DMS 273 (cell line): ENCODE measurements at regions not wholly inside any gene's neighbourhood (a gene's known extent, or its start where the extent isn't known, plus 50 kb on each side); places are given as distances from the start of the nearest gene placed in this dataset.
A peak's percentile ranks its signal among the peaks of the same experiment; 100 is the strongest.
"Not testable (repeated sequence)": the region's sequence is repeated elsewhere in the genome, so short reads cannot be mapped to it uniquely, and the experiment has no call there.

Source experiments
- DNase-seq: peaks from one replicate; lab custom pipeline; 2025; ENCODE audit not compliant: unreplicated experiment; lab: John Stamatoyannopoulos, UW

- DNase-seq: peak; percentile 56
Observed at GRCh38 chr1:101366513-101367215, 129.8 kb downstream of the S1PR1 start.

GRCh38 chr1:101367630-101368029, 130.8 kb downstream of the S1PR1 start:
- DNase-seq: peak; percentile 36

DNA sequence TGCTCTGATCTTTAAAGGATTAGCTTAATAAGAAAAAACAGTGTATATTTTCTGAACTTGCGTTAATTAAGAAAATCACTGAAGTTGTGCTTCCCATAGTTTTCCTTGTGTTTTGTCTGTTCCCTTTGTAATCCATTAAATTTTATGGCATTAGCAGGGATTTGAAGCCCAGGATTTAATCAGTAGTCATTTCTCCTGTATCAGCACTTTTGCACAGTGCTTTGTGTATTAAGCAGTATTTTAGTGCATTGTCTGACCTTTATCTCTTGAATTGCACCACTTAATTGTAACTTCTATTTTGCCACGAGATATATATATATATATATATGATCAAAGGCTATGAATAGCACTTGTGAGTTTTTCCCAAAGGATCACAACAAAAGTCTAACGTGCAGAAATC, 133.7 kb downstream of the S1PR1 start:
- DNase-seq: no peak

GRCh38 chr1:101371259-101371658, 134.4 kb downstream of the S1PR1 start:
- no peak for DNase-seq

DNA sequence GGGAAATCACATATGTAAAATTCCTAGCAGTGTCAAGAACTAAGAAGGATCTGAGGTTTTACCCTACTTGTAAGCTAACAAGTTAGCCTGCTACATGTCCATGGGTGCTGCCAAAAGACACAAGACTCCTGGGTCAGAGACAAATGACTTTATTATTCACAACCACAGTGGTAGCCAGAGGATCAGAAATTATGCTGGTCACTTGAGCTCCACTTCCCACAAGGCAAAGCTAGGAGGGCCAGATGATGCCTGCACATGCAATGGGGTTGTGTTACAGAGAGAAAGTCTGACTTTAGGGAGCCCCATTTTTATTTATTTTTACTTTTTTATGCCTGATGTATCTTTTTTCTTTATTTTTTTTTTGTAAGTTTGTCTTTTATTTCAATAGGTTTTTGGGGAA, 136.8 kb downstream of the S1PR1 start:
- DNase-seq: no peak

DNA sequence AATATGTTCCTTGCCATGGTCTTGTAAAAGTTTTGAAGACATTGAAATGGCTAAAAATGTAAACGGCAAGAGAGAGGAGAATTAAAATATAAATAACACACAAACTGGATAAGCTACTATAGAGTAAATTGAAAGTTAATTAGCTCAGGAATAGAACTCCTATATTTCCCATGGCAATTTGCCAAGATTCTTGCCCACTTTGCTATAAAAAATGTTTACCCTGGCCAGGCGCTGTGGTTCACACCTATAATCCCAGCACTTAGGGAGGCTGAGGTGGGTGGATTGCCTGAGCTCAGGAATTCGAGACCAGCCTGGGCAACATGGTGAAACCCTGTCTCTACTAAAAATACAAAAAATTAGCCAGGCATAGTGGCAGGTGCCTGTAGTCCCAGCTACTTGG, 138.6 kb downstream of the S1PR1 start:
- not testable (repeated sequence) for DNase-seq

- DNase-seq: no peak
Observed at GRCh38 chr1:101376121-101377083, 139.6 kb downstream of the S1PR1 start.

DNA sequence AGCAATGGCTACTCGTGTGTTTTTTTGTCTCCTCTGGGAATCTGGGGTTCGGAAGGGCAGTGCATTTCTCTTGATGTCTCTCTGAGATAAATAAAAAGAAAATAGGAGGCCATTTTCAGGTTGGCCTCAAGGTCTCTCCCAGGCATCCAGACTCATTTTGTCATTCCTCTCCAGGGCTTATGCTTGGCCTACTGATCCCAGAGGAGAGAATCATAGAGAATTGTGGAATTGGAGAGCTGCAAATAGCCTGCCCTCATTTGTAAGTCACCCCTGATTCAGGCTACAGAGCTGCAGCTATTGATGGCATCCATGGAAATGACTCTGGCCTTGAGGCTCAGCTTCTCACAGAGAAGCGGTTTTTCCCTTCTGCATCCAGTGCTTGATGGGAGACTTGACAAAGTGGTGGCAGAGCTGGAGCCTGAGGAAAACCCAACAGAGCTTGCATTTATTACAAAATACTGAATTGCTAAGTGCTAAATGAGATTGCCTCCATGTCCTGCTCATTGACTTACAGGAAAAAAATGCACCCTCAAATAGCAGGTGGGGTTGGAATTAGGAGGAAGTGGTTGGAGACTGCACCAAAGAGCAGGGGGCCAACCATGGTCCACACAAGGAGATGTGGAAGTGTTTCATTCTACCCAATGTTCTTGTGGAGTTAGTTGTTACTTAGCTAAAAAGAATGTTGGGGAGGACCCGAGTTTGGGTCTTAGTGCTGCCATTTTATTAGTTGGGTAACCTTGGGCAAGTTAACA, 140.4 kb downstream of the S1PR1 start:
- no peak for DNase-seq

GRCh38 chr1:101379037-101379436, 142.2 kb downstream of the S1PR1 start:
- no peak for DNase-seq

GRCh38 chr1:101379950-101380349, 143.1 kb downstream of the S1PR1 start:
- DNase-seq: no peak

DNA sequence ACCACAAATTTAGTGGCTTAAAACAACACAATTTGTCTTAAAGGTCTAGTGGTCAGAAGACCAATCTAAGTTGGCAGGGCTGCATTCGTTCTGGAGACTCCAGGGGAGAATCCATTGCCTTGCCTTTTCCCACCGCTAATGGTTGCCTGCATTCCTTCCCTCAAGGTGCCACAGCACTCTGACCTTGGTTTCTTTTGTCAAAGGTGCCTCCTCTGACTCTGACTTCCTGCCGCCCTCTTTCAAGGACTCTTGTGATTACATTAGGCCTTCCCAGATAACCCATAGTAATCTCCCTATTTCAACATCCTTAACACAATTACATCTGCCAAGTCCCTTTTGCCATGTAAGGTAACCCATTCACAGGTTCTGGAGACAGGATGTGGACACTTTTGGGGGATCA, 145.3 kb downstream of the S1PR1 start:
- DNase-seq: no peak

DNA sequence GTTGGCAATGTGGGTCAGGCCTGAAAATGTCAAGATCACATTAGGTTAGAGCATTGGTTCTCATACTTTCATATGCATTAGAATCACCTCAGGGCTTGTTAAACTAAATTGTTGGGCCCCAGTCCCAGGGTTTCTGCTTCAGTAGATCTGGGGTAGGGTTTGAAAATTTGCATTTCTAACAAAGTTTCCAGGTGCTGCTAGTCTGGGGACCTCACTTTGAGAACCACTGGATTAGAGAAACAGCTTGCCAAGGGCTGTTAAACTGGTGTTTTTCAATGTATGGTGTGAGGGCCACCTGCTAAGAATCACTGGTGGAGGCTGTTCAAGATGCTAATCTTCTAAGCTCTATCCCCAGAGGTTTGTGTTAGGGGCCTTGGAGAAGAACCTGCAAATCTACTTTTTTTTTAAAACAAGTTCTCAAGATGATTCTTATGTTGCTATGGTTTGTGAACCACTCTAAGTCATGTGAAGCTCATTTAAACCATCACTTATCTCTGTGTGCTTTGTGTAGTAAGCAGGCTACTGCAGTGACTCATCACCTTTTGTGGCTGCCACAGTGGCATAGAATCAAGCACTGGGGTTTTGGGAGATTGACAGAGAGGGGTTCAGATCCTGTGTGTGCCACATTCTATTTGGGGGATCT, 152.2 kb downstream of the S1PR1 start:
- no peak for DNase-seq

- DNase-seq: no peak
Observed at GRCh38 chr1:101389547-101389929, 152.7 kb downstream of the S1PR1 start.

DNA sequence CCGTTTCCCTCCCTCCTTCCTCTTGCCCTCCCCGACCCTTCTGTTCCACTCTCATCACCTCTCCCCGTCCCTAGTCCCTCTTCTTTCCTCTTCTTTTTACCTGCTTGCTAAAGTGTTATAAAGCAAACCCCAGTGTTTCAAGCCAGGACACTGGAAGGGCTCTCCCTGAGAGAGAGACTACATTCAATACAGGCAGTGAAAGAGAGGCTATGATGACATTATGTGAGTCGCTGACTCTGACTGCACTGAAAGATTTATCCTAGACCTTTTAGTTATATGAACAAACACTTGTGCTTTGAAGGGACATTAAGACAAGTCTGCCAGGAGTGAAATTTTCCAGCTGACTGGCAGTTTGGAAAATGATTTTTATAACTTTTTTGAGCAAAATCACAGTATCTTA, 155.7 kb downstream of the S1PR1 start:
- no peak for DNase-seq

DNA sequence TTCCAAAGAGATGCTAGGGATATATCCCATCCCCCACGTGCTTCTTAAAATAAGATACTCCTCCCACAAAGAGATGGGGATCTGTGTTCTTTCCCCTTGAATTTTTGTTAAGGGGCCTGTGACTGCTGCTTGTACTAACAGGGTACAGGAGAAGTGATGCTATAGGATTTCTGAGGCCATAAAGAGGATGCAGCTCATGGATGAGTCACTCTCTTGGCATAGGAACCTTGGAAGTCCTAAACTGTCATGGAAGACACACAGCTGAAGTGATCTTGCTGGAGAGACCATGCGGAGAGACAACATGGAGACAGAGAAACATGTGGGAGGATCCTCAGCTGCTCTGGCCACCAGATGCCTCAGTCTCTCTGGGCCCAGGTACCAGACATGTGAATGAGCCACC, 157.2 kb downstream of the S1PR1 start:
- no peak for DNase-seq

GRCh38 chr1:101399222-101399621, 162.4 kb downstream of the S1PR1 start:
- DNase-seq: no peak

- DNase-seq: no peak
Observed at GRCh38 chr1:101406271-101406670, 169.5 kb downstream of the S1PR1 start.

DNA sequence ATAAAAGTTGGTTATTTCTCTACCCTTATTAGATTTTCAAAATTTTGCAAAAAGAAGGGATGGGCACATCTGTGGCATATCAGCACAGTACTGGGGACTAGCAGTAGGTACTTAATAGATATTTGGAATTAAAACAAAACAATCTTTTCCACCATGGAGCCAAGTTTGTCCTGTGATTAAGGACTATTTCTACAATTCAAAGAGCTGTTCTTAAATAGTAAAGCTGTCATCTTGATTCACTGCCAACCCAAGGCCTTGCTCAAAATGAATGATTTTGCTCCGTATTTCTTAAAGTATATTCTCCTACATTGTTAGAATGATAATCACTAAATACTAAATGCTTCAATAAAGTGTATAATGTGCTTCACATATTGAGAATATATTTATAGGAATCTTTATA, 169.9 kb downstream of the S1PR1 start:
- no peak for DNase-seq

- DNase-seq: no peak
Observed at GRCh38 chr1:101407505-101408211, 170.8 kb downstream of the S1PR1 start.

GRCh38 chr1:101408212-101409042, 171.6 kb downstream of the S1PR1 start:
- no peak for DNase-seq
